Suprapubic skin (tissue), 3 donors: ENCODE measurements at regions not wholly inside any gene's neighbourhood (a gene's known extent, or its start where the extent isn't known, plus 50 kb on each side); places are given as distances from the start of the nearest gene placed in this dataset.

Experiments used
- CTCF ChIP-seq, 2 donors: fragments of 200-600 bp in 1 of 2; fragments of 450-650 bp in 1 of 2; sonication (generic) in 1 of 2; IDR thresholded peaks; one replicate each; pipeline ENCODE4 v1.5.1; 2016 to 2019; ENCODE audit warnings: antibody characterized with exemption in 2 of 2, mild to moderate bottlenecking in 1 of 2, moderate library complexity in 1 of 2
- POLR2A ChIP-seq, 2 donors: fragments of 450-650 bp; IDR thresholded peaks; one replicate each; pipeline ENCODE4 v1.6.1; 2017; ENCODE audit warnings: antibody characterized with exemption in 2 of 2, mild to moderate bottlenecking in 2 of 2, moderate library complexity in 2 of 2

DNA sequence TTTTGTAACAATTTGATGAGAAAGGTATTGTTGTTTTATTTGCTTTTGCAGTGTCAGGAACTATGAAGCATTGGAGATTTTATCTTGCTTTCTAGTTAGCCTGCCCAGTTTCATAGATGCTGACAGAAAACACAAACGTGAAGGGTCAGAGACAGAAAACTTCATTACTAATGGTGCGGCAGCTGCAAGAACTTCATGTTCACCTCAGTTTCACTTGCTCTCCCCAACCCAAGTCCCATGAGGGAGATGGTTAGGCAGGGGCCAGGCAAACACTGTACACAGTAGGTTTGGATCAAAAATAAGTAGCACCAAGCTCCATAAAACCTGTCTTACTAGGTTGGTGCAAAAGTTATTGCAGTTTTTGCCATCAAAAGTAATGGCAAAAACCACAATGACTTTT, 550.2 kb upstream of the MIR17HG start:
- TF ChIP-seq CTCF (IDR thresholded peaks at IDR 0.05) (no peak), POLR2A (IDR thresholded peaks at IDR 0.05) (no peak)
